ENCODE measurements at regions not wholly inside any gene's neighbourhood (a gene's known extent, or its start where the extent isn't known, plus 50 kb on each side); places are given as distances from the start of the nearest gene placed in this dataset.

GRCh38 chr10:120328647-120329046, 128.4 kb upstream of the PLPP4 start:
- DNase-seq (ENCODE audit: extremely low read depth in 1 of 4, low spot score in 3 of 4): no peak
- Histone ChIP-seq H3K4me2 (ENCODE audit: insufficient read depth, low read length) (no peak overlapping the region), H3K27ac (ENCODE audit: extremely low read depth, low read depth, low read length) (no peak overlapping the region), H4K20me1 (replicated peaks; ENCODE audit: control insufficient read depth, insufficient read depth, low read length) (no peaks in the 10 kb centered on the region), H3K9me1 (ENCODE audit: control insufficient read depth, insufficient read depth, low read length) (no peaks in the 10 kb centered on the region), H3K4me1 (replicated peaks in 1 of 2; ENCODE audit: control insufficient read depth in 2 of 2, insufficient read depth in 2 of 2, low read length in 2 of 2) (no peaks in the 10 kb centered on the region), H3K79me2 (ENCODE audit: control insufficient read depth, insufficient read depth, low read length) (no peaks in the 10 kb centered on the region), H3K9me3 (replicated peaks; ENCODE audit: control insufficient read depth, insufficient read depth, low read depth, low read length) (no peaks in the 10 kb centered on the region), H3K4me3 (no peak overlapping the region), H2AFZ (ENCODE audit: low read depth, low read length) (no peak overlapping the region), H3K36me3 (ENCODE audit: control insufficient read depth, insufficient read depth, low read length) (no peaks in the 10 kb centered on the region), H3K9ac (ENCODE audit: insufficient read depth in 1 of 2, low read depth in 2 of 2, low read length in 2 of 2) (no peak overlapping the region), H3K27me3 (ENCODE audit: control insufficient read depth in 2 of 2, insufficient read depth in 2 of 2, low read length in 2 of 2) (no peaks in the 10 kb centered on the region)
- BruUV-seq (replicated peaks): no TSS peak
- POLR2A ChIA-PET: no interaction called here
- intact Hi-C loops (cut with micrococcal nuclease): no loop called here
- in situ Hi-C loops (cut with MboI): no loop called here
- no peak for ATAC-seq
- 0% methylated on average over 3 of the region's 3 CpGs for WGBS (ENCODE audit: insufficient coverage, low coverage, missing lambda C conversion rate)
- no peak for FAIRE-seq
- CTCF ChIA-PET (ENCODE audit: low intra/inter-chr PET ratio): no interaction called here
- TF ChIP-seq CEBPB (tag; IDR thresholded peaks at IDR 0.05): no peak
- no peak for TF ChIP-seq SMC3 (conservative IDR thresholded peaks at IDR 0.05; ENCODE audit: insufficient read depth, low read depth, low read length)
- TF ChIP-seq ZBTB26 (CRISPR knock-in tag; IDR thresholded peaks at IDR 0.05): no peak
- no peak for TF ChIP-seq POLR3G (IDR thresholded peaks at IDR 0.05; ENCODE audit: extremely low read depth, insufficient read length, insufficient replicate concordance)
- no peak for TF ChIP-seq CREB3L1 (IDR thresholded peaks at IDR 0.05; ENCODE audit: borderline replicate concordance, low read depth)
- TF ChIP-seq GTF3C2 (IDR thresholded peaks at IDR 0.05; ENCODE audit: borderline replicate concordance, extremely low read depth, insufficient read length): no peak
- TF ChIP-seq ARID4B (CRISPR knock-in tag; IDR thresholded peaks at IDR 0.05): no peak
- no peak for TF ChIP-seq RBM15 (IDR thresholded peaks at IDR 0.05; ENCODE audit: insufficient read depth, low read length)
- no peak for TF ChIP-seq BHLHE40 (IDR thresholded peaks at IDR 0.05; ENCODE audit: low read length)
- no peak for TF ChIP-seq MBD1 (CRISPR knock-in tag; IDR thresholded peaks at IDR 0.05)
